Neural progenitor cell (in vitro differentiated cells): ENCODE measurements at regions not wholly inside any gene's neighbourhood (a gene's known extent, or its start where the extent isn't known, plus 50 kb on each side); places are given as distances from the start of the nearest gene placed in this dataset.

Experiments used
- CTCF ChIP-seq: fragments of 200-600 bp; sonication (generic); IDR thresholded peaks from 2 replicates; pipeline ENCODE4 v1.5.1; 2017; ENCODE audit warnings: antibody characterized with exemption, mild to moderate bottlenecking
- EZH2 ChIP-seq: fragments of 200-600 bp; sonication (generic); IDR thresholded peaks from 2 replicates; pipeline ENCODE4 v1.6.1; 2017; ENCODE audit warnings: antibody characterized with exemption, mild to moderate bottlenecking, moderate library complexity

- no peak for TF ChIP-seq CTCF
- TF ChIP-seq EZH2: no peak
Observed at GRCh38 chrX:112163906-112164305, 81.3 kb upstream of the TRPC5 start.
